DOHH2 (cell line): ENCODE measurements at regions not wholly inside any gene's neighbourhood (a gene's known extent, or its start where the extent isn't known, plus 50 kb on each side); places are given as distances from the start of the nearest gene placed in this dataset.
"Not testable (repeated sequence)": the region's sequence is repeated elsewhere in the genome, so short reads cannot be mapped to it uniquely, and the experiment has no call there.

Experiments
- CTCF ChIP-seq: fragments of 200-600 bp; sonication (generic); IDR thresholded peaks from one replicate; pipeline ENCODE4 v1.5.1; 2014; ENCODE audit warnings: antibody characterized with exemption, mild to moderate bottlenecking, low read depth, low read length; ENCODE audit not compliant: poor library complexity, severe bottlenecking
- EZH2phosphoT487 ChIP-seq: fragments of 200-600 bp; sonication (generic); IDR thresholded peaks from 2 replicates; pipeline ENCODE4 v1.6.1; 2017; ENCODE audit warnings: borderline replicate concordance, mild to moderate bottlenecking, antibody characterized with exemption, low read length, moderate library complexity, mixed read lengths

- not testable (repeated sequence) for TF ChIP-seq CTCF, EZH2phosphoT487
Measured at GRCh38 chr21:9083091-9083826, 1438.1 kb upstream of the TPTE start.
